HepG2 (cell line): ENCODE measurements at regions not wholly inside any gene's neighbourhood (a gene's known extent, or its start where the extent isn't known, plus 50 kb on each side); places are given as distances from the start of the nearest gene placed in this dataset. TPM values are rescaled to one million over a fixed set of nuclear protein-coding genes. Genes with fewer than 3 reads are reported as not detected.
A peak's percentile ranks its signal among the peaks of the same experiment; 100 is the strongest.
"Not testable (repeated sequence)": the region's sequence is repeated elsewhere in the genome, so short reads cannot be mapped to it uniquely, and the experiment has no call there.

ENCODE experiments used
- ATAC-seq: fragments of 200-7000 bp; cut with Tn5 transposase; 3 replicates; pipeline ENCODE4 v1.9.1; 2020; ENCODE audit warnings: mild to moderate bottlenecking, moderate library complexity
- BruUV-seq: library from RNA; stranded (reverse); fragments of 400-500 nt; replicated peaks from 2 replicates; lab custom pipeline; 2021; lab: Mats Ljungman, UMichigan
- CTCF ChIA-PET: fragments of 300-600 bp; formaldehyde crosslinking; extraction: SDS; loops from one replicate; lab custom pipeline; 2021; ENCODE audit warnings: low total read pairs, inconsistent platforms, low intra/inter-chr PET ratio; lab: Yijun Ruan, JAX
- POLR2A ChIA-PET: fragments of 350-600 bp; sonication (Branson Sonifier 250); formaldehyde crosslinking; loops from one replicate; lab custom pipeline; 2020; ENCODE audit warnings: antibody characterized with exemption, inconsistent platforms; lab: Yijun Ruan, JAX
- DNase-seq: peaks from one replicate; pipeline ENCODE4 v3.0.0-alpha.2; 2015; ENCODE audit warnings: low spot score
- FAIRE-seq: peaks from 3 replicates; lab custom pipeline; 2011; peaks lifted over from hg19 to GRCh38; lab: Jason Lieb, UNC
- H2AFZ ChIP-seq: one replicate; pipeline ENCODE4 v1.6.1; 2011; ENCODE audit warnings: low read length, inconsistent platforms
- H3K27ac ChIP-seq: fragments of 300-600 bp; 3 replicates; pipeline ENCODE4 v1.8.0; 2011; ENCODE audit warnings: mixed run types, mild to moderate bottlenecking, mixed read lengths, low read length, inconsistent platforms; ENCODE audit not compliant: insufficient read depth; ENCODE audit errors: extremely low read length
- H3K27me3 ChIP-seq, 2 experiments: fragments of 200-600 bp in 1 of 2; 2 replicates in 1 of 2; 3 replicates in 1 of 2; pipeline versions ENCODE4 v1.6.0 to v1.8.0; 2011; ENCODE audit warnings: low read length in 2 of 2, mild to moderate bottlenecking in 2 of 2, moderate library complexity in 2 of 2, inconsistent platforms in 1 of 2; ENCODE audit not compliant: insufficient read depth in 2 of 2, control insufficient read depth in 1 of 2
- H3K36me3 ChIP-seq, 2 experiments: fragments of 200-600 bp in 1 of 2; replicated peaks in 1 of 2; 2 replicates in 1 of 2; 3 replicates in 1 of 2; pipeline versions ENCODE4 v1.5.1 to v1.8.0; 2011; ENCODE audit warnings: low read length in 2 of 2, inconsistent platforms in 1 of 2; ENCODE audit not compliant: insufficient read depth in 2 of 2, control insufficient read depth in 1 of 2
- H3K4me1 ChIP-seq: 2 replicates; pipeline ENCODE4 v1.5.1; 2012; ENCODE audit warnings: low read length, inconsistent platforms; ENCODE audit not compliant: insufficient read depth
- H3K4me2 ChIP-seq: 2 replicates; pipeline ENCODE4 v1.6.0; 2011; ENCODE audit warnings: low read depth, low read length, inconsistent platforms
- H3K4me3 ChIP-seq, 3 experiments: fragments of 200-600 bp in 1 of 3; sonication (generic), shearing (Covaris generic) in 1 of 3; replicated peaks in 1 of 3; 2 replicates each; pipeline ENCODE4 v1.5.1; 2011 to 2016; ENCODE audit warnings: low read length in 3 of 3, inconsistent platforms in 2 of 3, low read depth in 2 of 3, mild to moderate bottlenecking in 2 of 3, control low read depth in 1 of 3, mixed read lengths in 1 of 3; ENCODE audit not compliant: insufficient read depth in 1 of 3
- H3K79me2 ChIP-seq: one replicate; pipeline ENCODE4 v1.6.1; 2011; ENCODE audit warnings: low read length, inconsistent platforms; ENCODE audit not compliant: insufficient read depth
- H3K9ac ChIP-seq: 2 replicates; pipeline ENCODE4 v1.6.0; 2011; ENCODE audit warnings: mild to moderate bottlenecking, low read depth, low read length, inconsistent platforms; ENCODE audit not compliant: insufficient read depth
- H3K9me3 ChIP-seq: 2 replicates; pipeline ENCODE4 v1.5.1; 2012; ENCODE audit warnings: mild to moderate bottlenecking, low read length
- H4K20me1 ChIP-seq: 2 replicates; pipeline ENCODE4 v1.6.0; 2011; ENCODE audit warnings: inconsistent platforms, mild to moderate bottlenecking, low read length, moderate library complexity; ENCODE audit not compliant: insufficient read depth
- CEBPG ChIP-seq: IDR thresholded peaks from 2 replicates; pipeline ENCODE4 v1.6.1; 2016
- ZNF644 ChIP-seq: IDR thresholded peaks from 2 replicates; pipeline ENCODE4 v1.6.1; 2016; ENCODE audit warnings: low read depth
- WGBS: methylation state at CpG from one replicate; pipeline ENCODE4 v1.1.6; 2017; ENCODE audit warnings: low lambda C conversion rate; 5-methylcytosine and 5-hydroxymethylcytosine counted together
- in situ Hi-C: cut with HindIII; loops from 2 replicates; pipeline ENCODE4 v1.10.0; 2017; ENCODE audit warnings: low pct_unique_long_range_greater_than_20kb; ENCODE audit not compliant: extremely low pct_ligation_motif_present
- intact Hi-C: fragments of 100-400 bp; cut with micrococcal nuclease; formaldehyde crosslinking; loops from one replicate; pipeline ENCODE4 v1.10.0; 2022; ENCODE audit not compliant: unreplicated experiment
- microRNA-seq: library from miRNA; unstranded; fragments of <30 nt; microRNA quantifications from one replicate; pipeline ENCODE4, GENCODE V29; 2020
- small RNA-seq, 3 experiments: library from RNA; depleted of rRNA; stranded (forward); fragments of <200 nt; gene quantifications; one replicate each; pipeline ENCODE3, GENCODE V24; 2012; ENCODE audit warnings: low read depth in 2 of 3, low replicate concordance in 1 of 3; ENCODE audit not compliant: insufficient read length in 3 of 3, insufficient read depth in 2 of 3

GRCh38 chr2:110264076-110264681 is 51.8 kb upstream of the MTLN start:
- H3K4me2 ChIP-seq, in situ Hi-C loops, DNase-seq, H3K79me2 ChIP-seq, H3K27me3 ChIP-seq, H3K36me3 ChIP-seq, intact Hi-C loops, BruUV-seq, POLR2A ChIA-PET, FAIRE-seq, H4K20me1 ChIP-seq, H3K4me3 ChIP-seq, H3K4me1 ChIP-seq, CTCF ChIA-PET, H3K9me3 ChIP-seq, H3K27ac ChIP-seq, H2AFZ ChIP-seq, H3K9ac ChIP-seq: not testable (repeated sequence)
- TF ChIP-seq ZNF644 (CRISPR knock-in tag) (peak; percentile 34; the same call in 1 of the 2 replicates), CEBPG (CRISPR knock-in tag) (peak; percentile 37; the same call in 1 of the 2 replicates)
- WGBS, result no CpG with 5 or more reads among the region's 3 CpGs
- peak; percentile 77 for ATAC-seq

- FAIRE-seq, H3K27me3 ChIP-seq, in situ Hi-C loops, H3K36me3 ChIP-seq, intact Hi-C loops, POLR2A ChIA-PET, H3K27ac ChIP-seq, DNase-seq, H3K9me3 ChIP-seq, H3K9ac ChIP-seq, ATAC-seq, H3K79me2 ChIP-seq, H3K4me3 ChIP-seq, H3K4me1 ChIP-seq, CTCF ChIA-PET, H2AFZ ChIP-seq, H4K20me1 ChIP-seq, BruUV-seq, H3K4me2 ChIP-seq: not testable (repeated sequence)
- WGBS, result 100% methylated on average over 1 of the region's 2 CpGs
Observed at GRCh38 chr2:110263462-110263861, 51.1 kb upstream of the MTLN start.

Small RNAs in the stretch of these regions (microRNA-seq; reads per million reads assigned to microRNA genes)
- gene MIR4436B2, result not detected

Small RNAs in the stretch of these regions (small RNA-seq; reads per million reads assigned to genes)
- gene MIR4436B2, result 0 reads per million in 3 experiments
